Activated T-helper 2 cell treated with anti-CD3 and anti-CD28 coated beads, Interferon-gamma antibody, Interleukin-2, Interleukin-4, amounts not matched to agents 10 μg/mL and 5 μg/mL and 100 μg/mL, durations not matched to agents 14 hours and 24 hours and 36 hours (primary cell): ENCODE measurements at regions not wholly inside any gene's neighbourhood (a gene's known extent, or its start where the extent isn't known, plus 50 kb on each side); places are given as distances from the start of the nearest gene placed in this dataset.

Experiments used
- DNase-seq: peaks from one replicate; pipeline ENCODE4 v3.0.0; 2021; ENCODE audit warnings: low spot score
- H3K27ac Mint-ChIP-seq: one replicate; pipeline ENCODE4 v1.8.0; 2021; ENCODE audit warnings: mixed read lengths
- H3K27me3 Mint-ChIP-seq: one replicate; pipeline ENCODE4 v1.8.0; 2021; ENCODE audit warnings: low read depth, mixed read lengths
- H3K36me3 Mint-ChIP-seq: one replicate; pipeline ENCODE4 v1.8.0; 2021; ENCODE audit warnings: low read depth, mixed read lengths
- H3K4me1 Mint-ChIP-seq: one replicate; pipeline ENCODE4 v1.8.0; 2021; ENCODE audit warnings: low read depth, mixed read lengths
- H3K4me3 Mint-ChIP-seq: one replicate; pipeline ENCODE4 v1.8.0; 2021; ENCODE audit warnings: low read depth, mild to moderate bottlenecking, moderate library complexity, mixed read lengths
- H3K9me3 Mint-ChIP-seq: one replicate; pipeline ENCODE4 v1.8.0; 2021; ENCODE audit warnings: mixed read lengths
- intact Hi-C: fragments of 100-400 bp; cut with micrococcal nuclease; formaldehyde crosslinking; loops from one replicate; pipeline ENCODE4 v1.15.1; 2023

GRCh38 chr13:79056706-79057105 lies 349.3 kb downstream of the RBM26 start:
- intact Hi-C loops, result no loop called here
- H3K36me3 Mint-ChIP-seq, result no peaks in the 10 kb centered on the region
- DNase-seq, result no peak
- H3K27me3 Mint-ChIP-seq, result peaks cover 2% of the 10 kb centered on the region
- no peak overlapping the region for H3K27ac Mint-ChIP-seq
- H3K9me3 Mint-ChIP-seq, result no peaks in the 10 kb centered on the region
- H3K4me1 Mint-ChIP-seq, result no peaks in the 10 kb centered on the region
- no peak overlapping the region for H3K4me3 Mint-ChIP-seq

GRCh38 chr13:79051472-79051871 lies 354.6 kb downstream of the RBM26 start:
- Mint-ChIP-seq H3K36me3 (no peaks in the 10 kb centered on the region), H3K9me3 (no peaks in the 10 kb centered on the region), H3K4me3 (no peak overlapping the region), H3K4me1 (no peaks in the 10 kb centered on the region), H3K27ac (no peak overlapping the region), H3K27me3 (no peaks in the 10 kb centered on the region)
- intact Hi-C loops, result no loop called here
- DNase-seq, result no peak

- H3K4me1 Mint-ChIP-seq, result no peaks in the 10 kb centered on the region
- intact Hi-C loops, result no loop called here
- H3K9me3 Mint-ChIP-seq, result no peaks in the 10 kb centered on the region
- peaks cover 1% of the 10 kb centered on the region for H3K27me3 Mint-ChIP-seq
- H3K36me3 Mint-ChIP-seq, result no peaks in the 10 kb centered on the region
- H3K4me3 Mint-ChIP-seq, result no peak overlapping the region
- H3K27ac Mint-ChIP-seq, result no peak overlapping the region
- DNase-seq, result no peak
Measured at GRCh38 chr13:79044415-79044814, 361.6 kb downstream of the RBM26 start.

DNA sequence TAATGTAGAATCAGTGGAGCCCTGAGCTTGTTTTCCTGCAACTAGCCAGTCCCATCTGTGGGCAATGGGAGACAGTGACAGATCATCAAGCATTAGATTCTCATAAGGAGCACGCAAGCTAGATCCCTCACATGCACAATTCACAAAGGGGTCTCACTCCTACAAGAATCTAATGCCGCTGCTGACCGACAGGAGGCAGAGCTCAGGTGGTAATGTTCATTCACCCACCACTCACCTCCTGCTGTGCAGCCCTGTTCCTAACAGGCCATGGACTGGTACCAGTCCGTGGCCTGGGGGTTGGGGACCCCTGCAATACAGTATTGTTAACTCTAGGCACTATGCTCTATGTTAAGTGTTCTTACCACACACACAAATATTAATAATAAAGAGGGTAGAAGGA lies 362.8 kb downstream of the RBM26 start:
- Mint-ChIP-seq H3K27ac (no peak overlapping the region), H3K9me3 (no peaks in the 10 kb centered on the region), H3K4me3 (no peak overlapping the region), H3K27me3 (peaks cover 1% of the 10 kb centered on the region), H3K36me3 (no peaks in the 10 kb centered on the region), H3K4me1 (no peaks in the 10 kb centered on the region)
- no peak for DNase-seq
- intact Hi-C loops, result no loop called here

GRCh38 chr13:79037197-79037596 lies 368.9 kb downstream of the RBM26 start:
- intact Hi-C loops, result no loop called here
- Mint-ChIP-seq H3K27ac (no peak overlapping the region), H3K36me3 (no peaks in the 10 kb centered on the region), H3K4me1 (no peaks in the 10 kb centered on the region), H3K4me3 (no peak overlapping the region), H3K27me3 (no peaks in the 10 kb centered on the region), H3K9me3 (no peaks in the 10 kb centered on the region)
- no peak for DNase-seq

DNA sequence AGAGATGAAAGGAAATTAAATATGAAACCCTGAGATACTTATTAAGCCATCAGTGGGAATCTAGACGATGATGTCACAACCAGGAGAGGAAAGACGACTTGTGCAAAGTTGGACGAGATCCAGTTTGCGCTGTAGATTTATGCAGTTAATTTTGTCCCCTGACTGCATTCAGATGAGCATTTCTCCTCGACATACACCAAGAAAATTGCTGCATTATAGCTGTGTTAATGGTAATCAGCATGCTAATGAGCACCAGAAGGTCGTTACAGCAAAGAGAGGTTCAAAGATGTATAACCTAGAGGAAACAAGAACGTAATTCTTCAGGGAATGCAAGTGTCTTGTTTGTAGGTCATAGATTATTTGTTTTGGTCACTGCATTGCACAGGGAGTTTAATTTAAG lies 371.7 kb downstream of the RBM26 start:
- Mint-ChIP-seq H3K27me3 (no peaks in the 10 kb centered on the region), H3K9me3 (no peaks in the 10 kb centered on the region), H3K4me1 (no peaks in the 10 kb centered on the region), H3K4me3 (no peak overlapping the region), H3K27ac (no peak overlapping the region), H3K36me3 (no peaks in the 10 kb centered on the region)
- intact Hi-C loops, result no loop called here
- DNase-seq, result no peak

GRCh38 chr13:79030513-79030912 lies 371.6 kb upstream of the OBI1 start:
- H3K27ac Mint-ChIP-seq, result no peak overlapping the region
- no peaks in the 10 kb centered on the region for H3K36me3 Mint-ChIP-seq
- intact Hi-C loops, result no loop called here
- no peak for DNase-seq
- H3K9me3 Mint-ChIP-seq, result no peaks in the 10 kb centered on the region
- no peaks in the 10 kb centered on the region for H3K4me1 Mint-ChIP-seq
- no peak overlapping the region for H3K4me3 Mint-ChIP-seq
- no peaks in the 10 kb centered on the region for H3K27me3 Mint-ChIP-seq

DNA sequence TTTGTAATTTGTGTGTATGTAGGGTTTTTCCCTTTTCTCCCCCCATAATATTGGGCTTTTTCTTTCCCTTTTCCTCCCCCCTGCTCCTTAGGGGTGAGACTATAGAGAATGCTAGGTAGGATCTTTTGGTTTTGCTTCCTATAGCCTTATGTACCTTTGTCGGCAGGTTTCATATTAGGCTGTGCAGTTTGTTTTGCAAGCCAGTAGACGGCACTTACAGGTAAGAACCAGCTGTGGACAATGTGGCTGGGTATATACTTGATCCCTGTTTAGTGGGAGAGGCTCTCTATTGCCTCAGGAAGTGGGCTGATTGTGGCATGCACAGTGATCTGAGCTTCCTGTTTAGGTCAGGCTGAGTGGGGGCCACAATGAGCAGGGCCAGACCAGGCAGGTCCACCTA lies 359.2 kb upstream of the OBI1 start:
- Mint-ChIP-seq H3K9me3 (peaks cover 11% of the 10 kb centered on the region), H3K27ac (no peak overlapping the region), H3K4me1 (no peaks in the 10 kb centered on the region), H3K4me3 (no peak overlapping the region), H3K27me3 (no peaks in the 10 kb centered on the region), H3K36me3 (no peaks in the 10 kb centered on the region)
- no peak for DNase-seq
- intact Hi-C loops, result no loop called here

GRCh38 chr13:79011179-79011578 lies 352.2 kb upstream of the OBI1 start:
- no peaks in the 10 kb centered on the region for H3K4me1 Mint-ChIP-seq
- H3K4me3 Mint-ChIP-seq, result no peak overlapping the region
- no peaks in the 10 kb centered on the region for H3K27me3 Mint-ChIP-seq
- H3K9me3 Mint-ChIP-seq, result no peaks in the 10 kb centered on the region
- DNase-seq, result no peak
- no peaks in the 10 kb centered on the region for H3K36me3 Mint-ChIP-seq
- H3K27ac Mint-ChIP-seq, result no peak overlapping the region
- intact Hi-C loops, result no loop called here

GRCh38 chr13:79003989-79004898 lies 345.3 kb upstream of the OBI1 start:
- H3K9me3 Mint-ChIP-seq, result no peaks in the 10 kb centered on the region
- H3K36me3 Mint-ChIP-seq, result no peaks in the 10 kb centered on the region
- H3K27me3 Mint-ChIP-seq, result peaks cover 4% of the 10 kb centered on the region
- intact Hi-C loops, result no loop called here
- DNase-seq, result no peak
- no peaks in the 10 kb centered on the region for H3K4me1 Mint-ChIP-seq
- no peak overlapping the region for H3K4me3 Mint-ChIP-seq
- no peak overlapping the region for H3K27ac Mint-ChIP-seq

DNA sequence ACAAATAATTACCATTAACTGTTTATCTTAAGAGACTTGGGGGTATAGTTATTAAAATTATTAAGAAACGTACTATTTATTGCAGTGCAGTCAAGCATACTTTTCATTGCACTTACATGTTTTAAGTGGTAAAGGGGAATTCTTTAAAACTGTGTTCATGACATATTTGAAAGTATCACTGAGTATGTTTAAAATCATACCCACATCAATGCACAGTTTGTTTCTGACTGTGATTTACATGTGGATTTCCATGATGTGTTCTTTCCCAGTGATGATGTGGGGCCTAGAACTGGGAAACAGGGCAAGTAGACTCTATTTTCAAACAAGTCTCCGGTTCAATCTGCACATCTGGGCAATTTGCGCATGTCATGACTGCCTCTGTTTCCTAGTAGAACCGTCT lies 340.5 kb upstream of the OBI1 start:
- intact Hi-C loops, result no loop called here
- DNase-seq, result no peak
- Mint-ChIP-seq H3K4me3 (no peak overlapping the region), H3K9me3 (no peaks in the 10 kb centered on the region), H3K4me1 (no peaks in the 10 kb centered on the region), H3K27me3 (peaks cover 5% of the 10 kb centered on the region), H3K27ac (no peak overlapping the region), H3K36me3 (no peaks in the 10 kb centered on the region)

GRCh38 chr13:78998630-78999315 lies 339.8 kb upstream of the OBI1 start:
- no peaks in the 10 kb centered on the region for H3K9me3 Mint-ChIP-seq
- H3K27me3 Mint-ChIP-seq, result peaks cover 5% of the 10 kb centered on the region
- intact Hi-C loops, result no loop called here
- DNase-seq, result no peak
- H3K4me3 Mint-ChIP-seq, result no peak overlapping the region
- no peaks in the 10 kb centered on the region for H3K4me1 Mint-ChIP-seq
- H3K36me3 Mint-ChIP-seq, result no peaks in the 10 kb centered on the region
- H3K27ac Mint-ChIP-seq, result no peak overlapping the region

- Mint-ChIP-seq H3K4me3 (no peak overlapping the region), H3K36me3 (no peaks in the 10 kb centered on the region), H3K27ac (no peak overlapping the region), H3K9me3 (no peaks in the 10 kb centered on the region), H3K27me3 (peaks cover 5% of the 10 kb centered on the region), H3K4me1 (no peaks in the 10 kb centered on the region)
- no peak for DNase-seq
- intact Hi-C loops, result no loop called here
Measured at GRCh38 chr13:78997902-78998629, 339.1 kb upstream of the OBI1 start.
